ENCODE measurements at regions not wholly inside any gene's neighbourhood (a gene's known extent, or its start where the extent isn't known, plus 50 kb on each side); places are given as distances from the start of the nearest gene placed in this dataset.
"Not testable (repeated sequence)": the region's sequence is repeated elsewhere in the genome, so short reads cannot be mapped to it uniquely, and the experiment has no call there.

GRCh38 chr3:197397838-197398237 is 99.4 kb upstream of the DLG1 start:
- Histone ChIP-seq H3K9ac (no peak overlapping the region), H3K4me1 (ENCODE audit: insufficient read depth) (peaks cover 15% of the 10 kb centered on the region), H3K9me2 (ENCODE audit: insufficient read depth) (no peaks in the 10 kb centered on the region), H3K36me3 (ENCODE audit: low read depth) (no peaks in the 10 kb centered on the region), H3K27ac (no peak overlapping the region), H3K79me2 (ENCODE audit: insufficient read depth) (no peaks in the 10 kb centered on the region), H3K4me2 (ENCODE audit: unreplicated experiment) (no peak overlapping the region), H3K9me3 (ENCODE audit: low read depth) (no peaks in the 10 kb centered on the region), H3K27me3 (replicated peaks; ENCODE audit: insufficient read depth) (0 out of 2 replicates have a peak, but pooled peaks cover 19% of the 10 kb centered on the region), H3F3A (ENCODE audit: insufficient read depth) (peaks cover 13% of the 10 kb centered on the region), H4K20me1 (ENCODE audit: insufficient read depth) (no peaks in the 10 kb centered on the region), H3K4me3 (no peak overlapping the region), H2AFZ (no peak overlapping the region)
- no peak for TF ChIP-seq EZH2phosphoT487 (IDR thresholded peaks at IDR 0.05; ENCODE audit: insufficient read depth, low read depth)
- TF ChIP-seq EZH2 (IDR thresholded peaks at IDR 0.05; ENCODE audit: insufficient read depth, poor library complexity, severe bottlenecking): no peak
- WGBS, 2 experiments (ENCODE audit: low coverage in 1 of 2, low lambda C conversion rate in 2 of 2, missing lambda C conversion rate in 2 of 2): 87 to 93% methylated on average over 9 of the region's 9 CpGs
- in situ Hi-C loops (cut with MboI): no loop called here
- DNase-seq: no peak

- Histone ChIP-seq H3F3A (ENCODE audit: insufficient read depth) (peaks cover 13% of the 10 kb centered on the region), H3K27ac (peak overlapping the region; percentile 97), H3K4me2 (ENCODE audit: unreplicated experiment) (peak overlapping the region; percentile 69), H3K4me1 (ENCODE audit: insufficient read depth) (peaks cover 15% of the 10 kb centered on the region), H3K79me2 (ENCODE audit: insufficient read depth) (no peaks in the 10 kb centered on the region), H3K36me3 (ENCODE audit: low read depth) (no peaks in the 10 kb centered on the region), H4K20me1 (ENCODE audit: insufficient read depth) (no peaks in the 10 kb centered on the region), H3K9me2 (ENCODE audit: insufficient read depth) (no peaks in the 10 kb centered on the region), H3K9ac (peak overlapping the region; percentile 82), H3K27me3 (replicated peaks; ENCODE audit: insufficient read depth) (peaks cover 38% of the 10 kb centered on the region), H2AFZ (no peak overlapping the region), H3K9me3 (ENCODE audit: low read depth) (no peaks in the 10 kb centered on the region), H3K4me3 (0 out of 2 replicates have a peak overlapping the region, but pooled peaks have one; percentile 5)
- in situ Hi-C loops (cut with MboI): no loop called here
- 39 to 42% methylated on average over 25 of the region's 25 CpGs for WGBS, 2 experiments (ENCODE audit: low coverage in 1 of 2, low lambda C conversion rate in 2 of 2, missing lambda C conversion rate in 2 of 2)
- TF ChIP-seq EZH2 (IDR thresholded peaks at IDR 0.05; ENCODE audit: insufficient read depth, poor library complexity, severe bottlenecking) (no peak), EZH2phosphoT487 (IDR thresholded peaks at IDR 0.05; ENCODE audit: insufficient read depth, low read depth) (0 out of 2 replicates have a peak, but pooled peaks have one; percentile 74)
- DNase-seq: peak; percentile 100
Observed at GRCh38 chr3:197394464-197395321, 96.3 kb upstream of the DLG1 start.

GRCh38 chr3:197394126-197394463 is 95.7 kb upstream of the DLG1 start:
- Histone ChIP-seq H3K4me1 (ENCODE audit: insufficient read depth) (peaks cover 15% of the 10 kb centered on the region), H3K27me3 (replicated peaks; ENCODE audit: insufficient read depth) (peaks cover 40% of the 10 kb centered on the region), H3K4me2 (ENCODE audit: unreplicated experiment) (peak overlapping the region; percentile 24), H3K9ac (peak overlapping the region; percentile 44), H3K27ac (peak overlapping the region; percentile 71), H3F3A (ENCODE audit: insufficient read depth) (peaks cover 13% of the 10 kb centered on the region)
- 84 to 91% methylated on average over 8 of the region's 8 CpGs for WGBS, 2 experiments (ENCODE audit: low coverage in 1 of 2, low lambda C conversion rate in 2 of 2, missing lambda C conversion rate in 2 of 2)
- H3K79me2 ChIP-seq (ENCODE audit: insufficient read depth); in situ Hi-C loops (cut with MboI); H3K9me2 ChIP-seq (ENCODE audit: insufficient read depth); DNase-seq; H3K36me3 ChIP-seq (ENCODE audit: low read depth); H4K20me1 ChIP-seq (ENCODE audit: insufficient read depth); H3K9me3 ChIP-seq (ENCODE audit: low read depth); H3K4me3 ChIP-seq; H2AFZ ChIP-seq: not testable (repeated sequence)

GRCh38 chr3:197393711-197394110 is 95.3 kb upstream of the DLG1 start:
- Histone ChIP-seq H3F3A (ENCODE audit: insufficient read depth) (peaks cover 13% of the 10 kb centered on the region), H3K9me2 (ENCODE audit: insufficient read depth) (no peaks in the 10 kb centered on the region), H3K9me3 (ENCODE audit: low read depth) (no peaks in the 10 kb centered on the region), H3K4me1 (ENCODE audit: insufficient read depth) (peaks cover 15% of the 10 kb centered on the region), H3K4me3 (no peak overlapping the region), H3K79me2 (ENCODE audit: insufficient read depth) (no peaks in the 10 kb centered on the region), H2AFZ (no peak overlapping the region), H3K27ac (no peak overlapping the region), H3K4me2 (ENCODE audit: unreplicated experiment) (no peak overlapping the region), H3K36me3 (ENCODE audit: low read depth) (no peaks in the 10 kb centered on the region), H3K9ac (no peak overlapping the region), H3K27me3 (replicated peaks; ENCODE audit: insufficient read depth) (peaks cover 42% of the 10 kb centered on the region), H4K20me1 (ENCODE audit: insufficient read depth) (no peaks in the 10 kb centered on the region)
- TF ChIP-seq EZH2phosphoT487 (IDR thresholded peaks at IDR 0.05; ENCODE audit: insufficient read depth, low read depth) (no peak), EZH2 (IDR thresholded peaks at IDR 0.05; ENCODE audit: insufficient read depth, poor library complexity, severe bottlenecking) (no peak)
- in situ Hi-C loops (cut with MboI): no loop called here
- DNase-seq: no peak
- 89 to 94% methylated on average over 4 of the region's 4 CpGs for WGBS, 2 experiments (ENCODE audit: low coverage in 1 of 2, low lambda C conversion rate in 2 of 2, missing lambda C conversion rate in 2 of 2)
